IMR-90 (cell line): ENCODE measurements at regions not wholly inside any gene's neighbourhood (a gene's known extent, or its start where the extent isn't known, plus 50 kb on each side); places are given as distances from the start of the nearest gene placed in this dataset.

Source experiments
- ATAC-seq: fragments of 200-7000 bp; cut with Tn5 transposase; 2 replicates; pipeline ENCODE4 v1.9.1; 2020; ENCODE audit warnings: low read depth, mild to moderate bottlenecking, moderate library complexity
- BruUV-seq: library from RNA; stranded (reverse); fragments of 400-500 nt; replicated peaks from 2 replicates; lab custom pipeline; 2021; lab: Mats Ljungman, UMichigan
- CTCF ChIA-PET: fragments of 300-600 bp; formaldehyde crosslinking; extraction: SDS; loops from one replicate; lab custom pipeline; 2021; ENCODE audit warnings: antibody characterized with exemption; lab: Yijun Ruan, JAX
- POLR2A ChIA-PET: fragments of 300-600 bp; sonication (Branson Sonifier 250); formaldehyde crosslinking; loops from one replicate; lab custom pipeline; 2022; ENCODE audit warnings: antibody characterized with exemption; ENCODE audit not compliant: unreplicated experiment; lab: Charles Lee
- DNase-seq: peaks from one replicate; pipeline ENCODE4 v3.0.0; 2013
- H2AFZ ChIP-seq: replicated peaks from 2 replicates; pipeline ENCODE3; 2013; ENCODE audit warnings: low read length, mild to moderate bottlenecking; ENCODE audit not compliant: poor library complexity
- H2AK5ac ChIP-seq: 2 replicates; pipeline ENCODE4 v1.6.1; 2013; ENCODE audit warnings: low read depth, low read length, inconsistent platforms
- H2AK9ac ChIP-seq: replicated peaks from 2 replicates; pipeline ENCODE3; 2013; ENCODE audit warnings: mild to moderate bottlenecking, low read depth, low read length, moderate library complexity; ENCODE audit not compliant: poor library complexity
- H2BK120ac ChIP-seq: 2 replicates; pipeline ENCODE4 v1.6.1; 2013; ENCODE audit warnings: low read depth, low read length, inconsistent platforms
- H2BK15ac ChIP-seq: 3 replicates; pipeline ENCODE4 v1.6.1; 2013; ENCODE audit warnings: low read depth, low read length, inconsistent platforms
- H2BK20ac ChIP-seq: 2 replicates; pipeline ENCODE4 v1.6.1; 2013; ENCODE audit warnings: low read depth, mild to moderate bottlenecking, inconsistent platforms, low read length, moderate library complexity
- H2BK5ac ChIP-seq: 2 replicates; pipeline ENCODE4 v1.6.1; 2013; ENCODE audit warnings: mild to moderate bottlenecking, low read depth, low read length, inconsistent platforms; ENCODE audit not compliant: poor library complexity, severe bottlenecking
- H3K14ac ChIP-seq: replicated peaks from 2 replicates; pipeline ENCODE4 v1.6.1; 2013; ENCODE audit warnings: low read depth, low read length, inconsistent platforms
- H3K18ac ChIP-seq: 2 replicates; pipeline ENCODE4 v1.6.1; 2013; ENCODE audit warnings: low read depth, low read length, control low read depth
- H3K23ac ChIP-seq: 2 replicates; pipeline ENCODE4 v1.6.1; 2013; ENCODE audit warnings: low read depth, low read length, inconsistent platforms
- H3K27ac ChIP-seq: 2 replicates; pipeline ENCODE4 v1.5.1; 2013; ENCODE audit warnings: mild to moderate bottlenecking, control low read depth, low read length; ENCODE audit not compliant: insufficient read depth
- H3K27me3 ChIP-seq: 2 replicates; pipeline ENCODE4 v1.6.1; 2013; ENCODE audit warnings: low read length; ENCODE audit not compliant: control insufficient read depth, insufficient read depth
- H3K36me3 ChIP-seq: 2 replicates; pipeline ENCODE4 v1.6.1; 2013; ENCODE audit warnings: low read length, mixed read lengths; ENCODE audit not compliant: control insufficient read depth, insufficient read depth
- H3K4ac ChIP-seq: 2 replicates; pipeline ENCODE4 v1.6.1; 2013; ENCODE audit warnings: low read depth, low read length, inconsistent platforms
- H3K4me1 ChIP-seq: 2 replicates; pipeline ENCODE4 v1.6.1; 2013; ENCODE audit warnings: low read length, mixed read lengths; ENCODE audit not compliant: control insufficient read depth, insufficient read depth
- H3K4me2 ChIP-seq: 2 replicates; pipeline ENCODE4 v1.6.1; 2013; ENCODE audit warnings: low read depth, mild to moderate bottlenecking, control low read depth, low read length, moderate library complexity
- H3K4me3 ChIP-seq: 2 replicates; pipeline ENCODE4 v1.5.1; 2013; ENCODE audit warnings: low read depth, mild to moderate bottlenecking, control low read depth, low read length, moderate library complexity; ENCODE audit not compliant: insufficient read depth
- H3K56ac ChIP-seq: 2 replicates; pipeline ENCODE4 v1.6.1; 2013; ENCODE audit warnings: low read length, inconsistent platforms; ENCODE audit not compliant: insufficient read depth; ENCODE audit errors: extremely low read depth
- H3K79me1 ChIP-seq, 2 experiments: 2 replicates each; pipeline ENCODE4 v1.6.1; 2013; ENCODE audit warnings: low read length in 2 of 2, inconsistent platforms in 1 of 2, low read depth in 1 of 2
- H3K9ac ChIP-seq: 2 replicates; pipeline ENCODE4 v1.6.1; 2013; ENCODE audit warnings: low read depth, low read length, control low read depth
- H3K9me1 ChIP-seq: 2 replicates; pipeline ENCODE4 v1.6.1; 2013; ENCODE audit warnings: low read length, inconsistent platforms; ENCODE audit not compliant: insufficient read depth
- H3K9me3 ChIP-seq: 2 replicates; pipeline ENCODE4 v1.6.1; 2013; ENCODE audit warnings: low read length; ENCODE audit not compliant: control insufficient read depth, insufficient read depth
- H4K20me1 ChIP-seq: 2 replicates; pipeline ENCODE4 v1.6.1; 2013; ENCODE audit warnings: low read length, inconsistent platforms; ENCODE audit not compliant: insufficient read depth
- H4K5ac ChIP-seq: 2 replicates; pipeline ENCODE4 v1.6.1; 2013; ENCODE audit warnings: mild to moderate bottlenecking, low read depth, low read length, control low read depth
- H4K8ac ChIP-seq, 2 experiments: 2 replicates each; pipeline ENCODE4 v1.6.1; 2013; ENCODE audit warnings: low read depth in 2 of 2, low read length in 2 of 2, control low read depth in 1 of 2, inconsistent platforms in 1 of 2
- H4K91ac ChIP-seq: 2 replicates; pipeline ENCODE4 v1.6.1; 2013; ENCODE audit warnings: low read depth, low read length, inconsistent platforms; ENCODE audit not compliant: insufficient read depth
- BHLHE40 ChIP-seq: fragments of 150-350 bp; IDR thresholded peaks from 2 replicates; pipeline ENCODE4 v1.6.1; 2016; ENCODE audit warnings: mild to moderate bottlenecking, low read depth, low read length
- CEBPB ChIP-seq: IDR thresholded peaks from 2 replicates; pipeline ENCODE4 v1.6.1; 2012; ENCODE audit warnings: low read depth, low read length, improper control_type of control experiment
- CHD1 ChIP-seq: IDR thresholded peaks from 2 replicates; pipeline ENCODE4 v1.6.1; 2012; ENCODE audit warnings: low read depth, low read length, improper control_type of control experiment
- MAFK ChIP-seq: IDR thresholded peaks from 2 replicates; pipeline ENCODE4 v1.6.1; 2012; ENCODE audit warnings: low read depth, low read length, improper control_type of control experiment
- MAZ ChIP-seq: IDR thresholded peaks from 2 replicates; pipeline ENCODE4 v1.6.1; 2012; ENCODE audit warnings: low read depth, mild to moderate bottlenecking, low read length, improper control_type of control experiment, moderate library complexity, borderline replicate concordance
- MXI1 ChIP-seq: IDR thresholded peaks from 2 replicates; pipeline ENCODE4 v1.6.1; 2012; ENCODE audit warnings: low read depth, mild to moderate bottlenecking, low read length, moderate library complexity, borderline replicate concordance
- NFE2L2 ChIP-seq: fragments of 150-350 bp; IDR thresholded peaks from 2 replicates; pipeline ENCODE4 v1.6.1; 2016; ENCODE audit warnings: low read depth, mild to moderate bottlenecking, low read length
- RFX5 ChIP-seq: IDR thresholded peaks from 2 replicates; pipeline ENCODE4 v1.8.0; 2012; ENCODE audit warnings: low read depth, mild to moderate bottlenecking, low read length, moderate library complexity
- SMC3 ChIP-seq: fragments of 150-350 bp; IDR thresholded peaks from 2 replicates; pipeline ENCODE4 v1.6.1; 2016; ENCODE audit warnings: low read depth, mild to moderate bottlenecking, antibody characterized with exemption, low read length, moderate library complexity
- USF2 ChIP-seq: fragments of 150-350 bp; IDR thresholded peaks from 2 replicates; pipeline ENCODE4 v1.6.1; 2017; ENCODE audit warnings: mild to moderate bottlenecking, antibody characterized with exemption, low read length, low read depth
- WGBS, 2 experiments: methylation state at CpG; one replicate each; pipeline versions ENCODE4 v1.1.5 to v1.1.7; 2013; ENCODE audit warnings: missing lambda C conversion rate in 2 of 2; ENCODE audit not compliant: insufficient read length in 1 of 2; ENCODE audit errors: extremely low coverage in 2 of 2; 5-methylcytosine and 5-hydroxymethylcytosine counted together
- dilution Hi-C: fragments of 300-500 bp; cut with HindIII; formaldehyde crosslinking; loops from one replicate; pipeline ENCODE4 v1.14.3; 2018; ENCODE audit warnings: low sequenced_read_pairs; ENCODE audit not compliant: unreplicated experiment
- in situ Hi-C: fragments of 300-500 bp; cut with MboI; formaldehyde crosslinking; loops from 3 replicates; pipeline ENCODE4 v1.14.3; 2019; ENCODE audit warnings: low sequenced_read_pairs, inconsistent platforms, mixed read lengths
- intact Hi-C: fragments of 100-400 bp; cut with micrococcal nuclease; formaldehyde crosslinking; loops from 2 replicates; pipeline ENCODE4 v1.10.0; 2022

GRCh38 chr21:22343303-22343702 lies 1345.1 kb downstream of the NCAM2 start:
- H3K9ac ChIP-seq = no peak overlapping the region
- no peaks in the 10 kb centered on the region for H3K79me1 ChIP-seq
- no peak overlapping the region for H3K23ac ChIP-seq
- no peak overlapping the region for H4K91ac ChIP-seq
- no peak overlapping the region for H3K4me2 ChIP-seq
- ChIA-PET POLR2A (no interaction called here), CTCF (no interaction called here)
- H4K20me1 ChIP-seq = no peaks in the 10 kb centered on the region
- H3K9me1 ChIP-seq = no peaks in the 10 kb centered on the region
- H3K14ac ChIP-seq = no peak overlapping the region
- H2AK9ac ChIP-seq = no peak overlapping the region
- no peak overlapping the region for H3K56ac ChIP-seq
- intact Hi-C loops (no loop called here), in situ Hi-C loops (no loop called here), dilution Hi-C loops (no loop called here)
- no peak overlapping the region for H4K8ac ChIP-seq
- H2BK15ac ChIP-seq = no peak overlapping the region
- no peak for TF ChIP-seq MAZ
- no peak for TF ChIP-seq CHD1
- no peak for TF ChIP-seq MAFK
- TF ChIP-seq RFX5 = no peak
- TF ChIP-seq BHLHE40 = no peak
- TF ChIP-seq CEBPB = no peak
- no peak for TF ChIP-seq SMC3
- TF ChIP-seq NFE2L2 = no peak
- TF ChIP-seq MXI1 = no peak
- no peak for TF ChIP-seq USF2
- H2BK20ac ChIP-seq = no peak overlapping the region
- no peak overlapping the region for H3K4me3 ChIP-seq
- no peak overlapping the region for H2AK5ac ChIP-seq
- no peak overlapping the region for H3K18ac ChIP-seq
- DNase-seq (no peak), ATAC-seq (no peak)
- no peak overlapping the region for H4K5ac ChIP-seq
- H3K9me3 ChIP-seq = peaks cover 6% of the 10 kb centered on the region; the same call in 1 of the 2 replicates
- no peak overlapping the region for H2BK5ac ChIP-seq
- no peak overlapping the region for H3K4ac ChIP-seq
- no peak overlapping the region for H2BK120ac ChIP-seq
- BruUV-seq = no TSS peak
- H3K4me1 ChIP-seq = no peaks in the 10 kb centered on the region
- no peaks in the 10 kb centered on the region for H3K27me3 ChIP-seq
- no CpG with 5 or more reads among the region's 2 CpGs for WGBS, 2 experiments
- H2AFZ ChIP-seq = no peak overlapping the region
- H3K36me3 ChIP-seq = no peaks in the 10 kb centered on the region
- no peak overlapping the region for H3K27ac ChIP-seq
